HL-60 (cell line): ENCODE measurements at regions not wholly inside any gene's neighbourhood (a gene's known extent, or its start where the extent isn't known, plus 50 kb on each side); places are given as distances from the start of the nearest gene placed in this dataset.

ENCODE experiments used
- DNase-seq, 2 experiments: peaks; one replicate each; pipeline ENCODE4 v3.0.0-alpha.2; 2010 to 2020; ENCODE audit warnings: low read depth in 1 of 2, low spot score in 1 of 2
- H3K27ac ChIP-seq: fragments of 250-450 bp; sonication (Bioruptor Pico); replicated peaks from 2 replicates; pipeline ENCODE4 v1.5.1; 2020; ENCODE audit warnings: mild to moderate bottlenecking, moderate library complexity
- H3K27me3 ChIP-seq: fragments of 250-450 bp; sonication (Bioruptor Pico); 2 replicates; pipeline ENCODE4 v1.5.1; 2021; ENCODE audit warnings: mild to moderate bottlenecking, moderate library complexity; ENCODE audit not compliant: insufficient read depth, poor library complexity, severe bottlenecking
- H3K4me3 ChIP-seq: replicated peaks from 2 replicates; pipeline ENCODE4 v1.5.1; 2011; ENCODE audit warnings: mild to moderate bottlenecking, control low read depth, low read length; ENCODE audit not compliant: insufficient read depth
- CTCF ChIP-seq: IDR thresholded peaks from one replicate; pipeline ENCODE4 v1.5.1; 2011; ENCODE audit warnings: low read length, control low read depth, inconsistent platforms; ENCODE audit not compliant: insufficient read depth
- GABPA ChIP-seq: IDR thresholded peaks from 2 replicates; pipeline ENCODE4 v1.6.1; 2012; ENCODE audit warnings: low read depth
- POLR2AphosphoS5 ChIP-seq: IDR thresholded peaks from 2 replicates; pipeline ENCODE4 v1.6.1; 2012; ENCODE audit warnings: low read depth
- REST ChIP-seq: IDR thresholded peaks from 2 replicates; pipeline ENCODE4 v1.6.1; 2012; ENCODE audit warnings: low read depth; ENCODE audit not compliant: insufficient replicate concordance
- SPI1 ChIP-seq: IDR thresholded peaks from 2 replicates; pipeline ENCODE4 v1.6.1; 2012; ENCODE audit warnings: low read depth, mild to moderate bottlenecking, borderline replicate concordance

- no peak for TF ChIP-seq CTCF
- TF ChIP-seq POLR2AphosphoS5: no peak
- no peak for TF ChIP-seq SPI1
- TF ChIP-seq GABPA: no peak
- no peak for DNase-seq
- Histone ChIP-seq H3K27me3 (peaks cover 7% of the 10 kb centered on the region), H3K27ac (no peak overlapping the region), H3K4me3 (no peak overlapping the region)
These were observed 244.4 kb upstream of the PPP2R2D start for GRCh38 chr10:131656431-131656841.

GRCh38 chr10:131657318-131657984 is 243.4 kb upstream of the PPP2R2D start:
- DNase-seq: no peak
- H3K27ac ChIP-seq: no peak overlapping the region
- TF ChIP-seq SPI1: no peak
- no peak for TF ChIP-seq REST
- TF ChIP-seq GABPA: no peak
- no peak for TF ChIP-seq CTCF
- no peak for TF ChIP-seq POLR2AphosphoS5

GRCh38 chr10:131657985-131658330 is 242.8 kb upstream of the PPP2R2D start:
- H3K4me3 ChIP-seq: no peak overlapping the region
- TF ChIP-seq CTCF (no peak), REST (no peak), GABPA (no peak), POLR2AphosphoS5 (no peak), SPI1 (no peak)
- no peak overlapping the region for H3K27ac ChIP-seq
- no peaks in the 10 kb centered on the region for H3K27me3 ChIP-seq
- no peak for DNase-seq

More at GRCh38 chr10:131657318-131657984, 243.4 kb upstream of the PPP2R2D start:
- H3K27me3 ChIP-seq: no peaks in the 10 kb centered on the region
- H3K4me3 ChIP-seq: no peak overlapping the region

GRCh38 chr10:131658476-131659110 is 242.2 kb upstream of the PPP2R2D start:
- H3K27ac ChIP-seq: no peak overlapping the region
- no peak overlapping the region for H3K4me3 ChIP-seq
- TF ChIP-seq SPI1 (no peak), POLR2AphosphoS5 (no peak), GABPA (no peak), CTCF (no peak), REST (no peak)
- DNase-seq: no peak
- H3K27me3 ChIP-seq: no peaks in the 10 kb centered on the region
